ENCODE measurements at regions not wholly inside any gene's neighbourhood (a gene's known extent, or its start where the extent isn't known, plus 50 kb on each side); places are given as distances from the start of the nearest gene placed in this dataset.

DNA sequence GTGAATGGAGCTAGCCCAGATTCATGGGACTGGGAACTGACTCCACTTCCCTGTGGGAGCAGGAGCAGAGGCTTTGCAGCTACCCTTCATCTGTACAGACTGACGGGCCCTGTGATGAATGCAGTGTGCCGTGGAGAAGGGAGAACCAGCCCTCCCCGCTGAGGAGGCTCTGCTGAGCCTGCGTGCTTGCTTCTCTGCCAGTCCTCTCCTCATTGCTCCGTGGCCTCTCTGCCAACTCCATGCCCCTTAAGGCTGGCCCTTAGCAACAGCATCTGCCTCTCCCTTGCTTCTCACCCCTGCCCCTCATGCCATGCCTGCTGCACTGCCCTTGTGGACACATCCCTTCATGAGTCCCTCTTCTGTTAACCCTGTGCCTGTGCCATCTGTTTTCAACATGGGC is 53.6 kb downstream of the GADD45G start:
- no peak overlapping the region for H3K4me2 ChIP-seq (ENCODE audit: low read length)
- CTCF ChIA-PET (ENCODE audit: unreplicated experiment), result no interaction called here

GRCh38 chr9:89658931-89659330 is 54.1 kb downstream of the GADD45G start:
- H2AFZ ChIP-seq (ENCODE audit: low read length), result no peak overlapping the region
- no peaks in the 10 kb centered on the region for H3K4me1 ChIP-seq (ENCODE audit: insufficient read depth, low read length, poor library complexity, severe bottlenecking)
- no peak overlapping the region for H3K27ac ChIP-seq (ENCODE audit: low read depth, low read length, poor library complexity, severe bottlenecking)
- no peaks in the 10 kb centered on the region for H4K20me1 ChIP-seq (ENCODE audit: insufficient read depth, low read length)
- H3K4me2 ChIP-seq (ENCODE audit: low read length), result no peak overlapping the region
- no peak overlapping the region for H3K4me3 ChIP-seq (ENCODE audit: low read depth, low read length, poor library complexity, severe bottlenecking)
- CTCF ChIA-PET (ENCODE audit: unreplicated experiment), result no interaction called here
- H3K79me2 ChIP-seq (ENCODE audit: insufficient read depth, low read depth, low read length), result no peaks in the 10 kb centered on the region
- no peaks in the 10 kb centered on the region for H3K9me3 ChIP-seq (ENCODE audit: low read length)
- H3K36me3 ChIP-seq (ENCODE audit: insufficient read depth, low read length), result no peaks in the 10 kb centered on the region
- intact Hi-C loops (cut with micrococcal nuclease; ENCODE audit: unreplicated experiment), result no loop called here
- TF ChIP-seq, protein P1, sequence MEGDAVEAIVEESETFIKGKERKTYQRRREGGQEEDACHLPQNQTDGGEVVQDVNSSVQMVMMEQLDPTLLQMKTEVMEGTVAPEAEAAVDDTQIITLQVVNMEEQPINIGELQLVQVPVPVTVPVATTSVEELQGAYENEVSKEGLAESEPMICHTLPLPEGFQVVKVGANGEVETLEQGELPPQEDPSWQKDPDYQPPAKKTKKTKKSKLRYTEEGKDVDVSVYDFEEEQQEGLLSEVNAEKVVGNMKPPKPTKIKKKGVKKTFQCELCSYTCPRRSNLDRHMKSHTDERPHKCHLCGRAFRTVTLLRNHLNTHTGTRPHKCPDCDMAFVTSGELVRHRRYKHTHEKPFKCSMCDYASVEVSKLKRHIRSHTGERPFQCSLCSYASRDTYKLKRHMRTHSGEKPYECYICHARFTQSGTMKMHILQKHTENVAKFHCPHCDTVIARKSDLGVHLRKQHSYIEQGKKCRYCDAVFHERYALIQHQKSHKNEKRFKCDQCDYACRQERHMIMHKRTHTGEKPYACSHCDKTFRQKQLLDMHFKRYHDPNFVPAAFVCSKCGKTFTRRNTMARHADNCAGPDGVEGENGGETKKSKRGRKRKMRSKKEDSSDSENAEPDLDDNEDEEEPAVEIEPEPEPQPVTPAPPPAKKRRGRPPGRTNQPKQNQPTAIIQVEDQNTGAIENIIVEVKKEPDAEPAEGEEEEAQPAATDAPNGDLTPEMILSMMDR (conservative IDR thresholded peaks at IDR 0.05; ENCODE audit: low read length), result no peak
- TF ChIP-seq EZH2phosphoT487 (IDR thresholded peaks at IDR 0.05; ENCODE audit: borderline replicate concordance, low read depth, low read length), result no peak
- POLR2A ChIA-PET, result no interaction called here
- BruUV-seq (replicated peaks), result no TSS peak
- no peaks in the 10 kb centered on the region for H3K9me2 ChIP-seq (ENCODE audit: insufficient read depth, low read length)
- no peak for DNase-seq (ENCODE audit: low spot score)

More for the DNA sequence above, 53.6 kb downstream of the GADD45G start:
- no TSS peak for BruUV-seq (replicated peaks)
- TF ChIP-seq EZH2phosphoT487 (IDR thresholded peaks at IDR 0.05; ENCODE audit: borderline replicate concordance, low read depth, low read length), result no peak
- TF ChIP-seq, protein P1 (conservative IDR thresholded peaks at IDR 0.05; ENCODE audit: low read length), result no peak
- Histone ChIP-seq H3K4me1 (ENCODE audit: insufficient read depth, low read length, poor library complexity, severe bottlenecking) (no peaks in the 10 kb centered on the region), H3K4me3 (ENCODE audit: low read depth, low read length, poor library complexity, severe bottlenecking) (no peak overlapping the region), H3K36me3 (ENCODE audit: insufficient read depth, low read length) (no peaks in the 10 kb centered on the region), H3K27ac (ENCODE audit: low read depth, low read length, poor library complexity, severe bottlenecking) (no peak overlapping the region), H2AFZ (ENCODE audit: low read length) (no peak overlapping the region), H3K9me3 (ENCODE audit: low read length) (no peaks in the 10 kb centered on the region), H3K9me2 (ENCODE audit: insufficient read depth, low read length) (no peaks in the 10 kb centered on the region), H3K79me2 (ENCODE audit: insufficient read depth, low read depth, low read length) (no peaks in the 10 kb centered on the region), H4K20me1 (ENCODE audit: insufficient read depth, low read length) (no peaks in the 10 kb centered on the region)
- POLR2A ChIA-PET, result no interaction called here
- DNase-seq (ENCODE audit: low spot score), result no peak
- intact Hi-C loops (cut with micrococcal nuclease; ENCODE audit: unreplicated experiment), result no loop called here

DNA sequence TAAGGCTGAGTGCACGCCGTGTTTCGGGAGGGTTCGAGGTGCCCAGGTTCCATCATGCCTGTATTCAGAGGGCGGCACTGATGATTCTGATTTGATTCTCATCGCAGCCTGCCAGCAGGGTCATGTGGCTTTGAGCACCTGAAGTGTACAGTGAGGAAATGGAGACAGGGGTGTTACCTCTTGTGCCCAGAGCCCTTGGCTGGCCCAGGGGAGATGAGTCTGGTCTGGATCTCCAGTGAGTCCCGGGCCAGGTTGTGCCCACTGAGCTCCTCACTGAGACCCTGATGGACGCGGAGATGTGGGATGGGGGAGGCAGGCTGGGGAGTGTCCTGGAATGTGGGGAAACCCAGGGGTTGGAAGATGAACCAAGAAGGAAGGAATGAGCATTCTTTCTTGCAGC is 54.7 kb downstream of the GADD45G start:
- H3K9me3 ChIP-seq (ENCODE audit: low read length), result no peaks in the 10 kb centered on the region
- H3K4me3 ChIP-seq (ENCODE audit: low read depth, low read length, poor library complexity, severe bottlenecking), result no peak overlapping the region
- no peaks in the 10 kb centered on the region for H3K79me2 ChIP-seq (ENCODE audit: insufficient read depth, low read depth, low read length)
- CTCF ChIA-PET (ENCODE audit: unreplicated experiment), result no interaction called here
- no peaks in the 10 kb centered on the region for H3K9me2 ChIP-seq (ENCODE audit: insufficient read depth, low read length)
- no peaks in the 10 kb centered on the region for H3K4me1 ChIP-seq (ENCODE audit: insufficient read depth, low read length, poor library complexity, severe bottlenecking)
- H4K20me1 ChIP-seq (ENCODE audit: insufficient read depth, low read length), result no peaks in the 10 kb centered on the region
- POLR2A ChIA-PET, result no interaction called here
- intact Hi-C loops (cut with micrococcal nuclease; ENCODE audit: unreplicated experiment), result no loop called here
- H3K4me2 ChIP-seq (ENCODE audit: low read length), result no peak overlapping the region
- no TSS peak for BruUV-seq (replicated peaks)
- H2AFZ ChIP-seq (ENCODE audit: low read length), result no peak overlapping the region
- DNase-seq (ENCODE audit: low spot score), result no peak
- TF ChIP-seq EZH2phosphoT487 (IDR thresholded peaks at IDR 0.05; ENCODE audit: borderline replicate concordance, low read depth, low read length), result no peak
- TF ChIP-seq, protein P1 (conservative IDR thresholded peaks at IDR 0.05; ENCODE audit: low read length), result no peak
- H3K27ac ChIP-seq (ENCODE audit: low read depth, low read length, poor library complexity, severe bottlenecking), result no peak overlapping the region
- no peaks in the 10 kb centered on the region for H3K36me3 ChIP-seq (ENCODE audit: insufficient read depth, low read length)

Data from OCI-LY7 (cell line).